ENCODE measurements at regions not wholly inside any gene's neighbourhood (a gene's known extent, or its start where the extent isn't known, plus 50 kb on each side); places are given as distances from the start of the nearest gene placed in this dataset.
A peak's percentile ranks its signal among the peaks of the same experiment; 100 is the strongest.

- no peak for DNase-seq (ENCODE audit: low read depth in 2 of 2)
These were observed 50.6 kb upstream of the IL6 start for GRCh38 chr7:22676385-22676784.

DNA sequence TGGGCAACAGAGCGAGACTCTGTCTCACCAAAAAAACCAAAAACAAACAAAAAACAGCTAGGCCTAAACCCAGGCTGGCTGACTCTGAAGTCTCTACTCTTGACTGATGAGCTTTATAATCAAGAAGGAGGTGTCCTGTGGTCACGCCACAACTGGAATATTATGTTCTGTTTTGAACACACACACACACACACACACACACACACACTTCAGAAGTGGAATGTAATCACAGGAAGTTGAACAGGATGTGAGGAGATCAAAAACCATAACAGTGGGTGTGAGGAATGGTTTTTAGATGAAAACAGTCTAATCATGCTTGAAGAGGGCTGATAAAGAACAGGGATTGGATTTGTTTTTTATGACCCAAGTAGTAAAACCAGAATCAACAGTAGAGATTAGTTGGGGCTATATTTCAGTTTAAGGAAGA, 51.1 kb upstream of the IL6 start:
- DNase-seq (ENCODE audit: low read depth in 2 of 2), result no peak

DNA sequence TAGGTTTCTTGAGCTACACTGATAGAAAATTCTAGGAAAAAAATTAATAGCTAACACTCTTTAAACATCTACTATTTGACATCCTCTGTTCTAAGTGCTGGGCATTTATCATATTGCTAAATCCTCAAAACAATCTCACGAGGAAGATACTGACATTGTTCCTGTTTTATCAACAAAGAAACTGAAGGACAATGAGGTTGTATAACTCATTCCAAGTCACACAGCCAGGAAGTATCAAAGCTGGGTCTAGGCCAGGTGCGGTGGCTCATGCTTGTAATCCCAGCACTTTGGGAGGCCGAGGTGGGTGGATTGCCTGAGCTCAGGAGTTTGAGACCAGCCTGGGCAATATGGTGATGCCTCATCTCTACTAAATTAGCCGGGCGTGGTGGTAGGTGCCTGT, 51.6 kb upstream of the IL6 start:
- no peak for DNase-seq (ENCODE audit: low read depth in 2 of 2)

DNA sequence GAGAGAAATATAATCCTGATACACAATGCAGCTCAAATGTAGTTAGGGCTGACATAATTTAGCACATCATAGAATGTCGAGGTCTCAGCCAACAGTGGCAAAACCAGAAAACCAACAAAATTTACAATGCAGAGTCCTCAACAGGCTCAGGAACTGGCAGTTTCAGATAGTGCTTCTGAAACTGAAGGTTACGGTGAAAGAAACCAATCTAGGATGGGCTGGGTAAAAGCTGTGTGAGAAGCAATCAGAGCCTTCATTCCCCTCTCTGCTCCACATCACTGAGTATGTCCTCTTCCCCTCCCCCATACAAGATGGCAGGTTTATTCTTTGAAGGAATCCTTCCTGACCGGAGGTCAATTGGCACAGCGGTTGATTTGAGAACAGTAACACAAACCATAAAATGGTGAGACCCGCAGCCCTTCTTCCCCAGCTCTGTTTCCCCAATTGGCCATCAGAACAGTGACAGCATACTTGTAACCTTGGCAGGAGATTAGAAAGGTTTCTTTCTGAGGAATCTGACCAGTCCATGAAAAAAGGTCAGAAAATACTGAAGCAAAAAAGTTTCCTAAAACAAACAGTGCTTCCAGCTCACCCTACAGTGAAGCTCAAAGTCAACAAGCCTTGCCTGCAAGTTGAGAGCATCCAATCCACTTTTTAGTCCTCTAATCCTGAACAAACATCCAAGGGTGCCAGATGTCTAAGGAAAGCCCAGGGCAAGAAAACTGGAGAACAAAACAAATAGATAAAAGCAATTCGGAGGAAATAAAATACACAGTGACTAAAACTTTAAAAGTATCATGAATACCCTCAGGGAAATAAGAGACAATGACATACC, 53.9 kb upstream of the IL6 start:
- no peak for DNase-seq (ENCODE audit: low read depth in 2 of 2)

GRCh38 chr7:22671177-22671879, 55.7 kb upstream of the IL6 start:
- DNase-seq (ENCODE audit: low read depth in 2 of 2), result no peak

DNA sequence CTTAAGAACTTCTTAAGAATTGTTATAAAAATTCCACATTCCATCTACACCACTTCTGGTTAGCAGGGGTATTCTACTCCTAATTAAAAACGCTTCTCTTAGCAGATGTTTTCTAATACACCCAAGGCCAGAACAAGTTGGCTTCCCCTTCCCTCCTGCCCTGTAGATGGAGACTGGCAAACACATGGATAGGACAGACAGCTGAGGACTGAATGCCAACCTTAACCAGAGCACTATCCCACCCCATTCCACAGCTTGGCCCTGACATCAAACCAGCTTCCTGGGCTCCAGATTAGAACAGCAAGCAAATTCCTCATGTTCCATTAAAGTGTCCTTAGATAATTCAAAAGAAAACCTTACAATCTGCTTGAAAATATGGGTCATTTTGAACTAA, 56.6 kb upstream of the IL6 start:
- DNase-seq (ENCODE audit: low read depth in 2 of 2), result no peak

DNA sequence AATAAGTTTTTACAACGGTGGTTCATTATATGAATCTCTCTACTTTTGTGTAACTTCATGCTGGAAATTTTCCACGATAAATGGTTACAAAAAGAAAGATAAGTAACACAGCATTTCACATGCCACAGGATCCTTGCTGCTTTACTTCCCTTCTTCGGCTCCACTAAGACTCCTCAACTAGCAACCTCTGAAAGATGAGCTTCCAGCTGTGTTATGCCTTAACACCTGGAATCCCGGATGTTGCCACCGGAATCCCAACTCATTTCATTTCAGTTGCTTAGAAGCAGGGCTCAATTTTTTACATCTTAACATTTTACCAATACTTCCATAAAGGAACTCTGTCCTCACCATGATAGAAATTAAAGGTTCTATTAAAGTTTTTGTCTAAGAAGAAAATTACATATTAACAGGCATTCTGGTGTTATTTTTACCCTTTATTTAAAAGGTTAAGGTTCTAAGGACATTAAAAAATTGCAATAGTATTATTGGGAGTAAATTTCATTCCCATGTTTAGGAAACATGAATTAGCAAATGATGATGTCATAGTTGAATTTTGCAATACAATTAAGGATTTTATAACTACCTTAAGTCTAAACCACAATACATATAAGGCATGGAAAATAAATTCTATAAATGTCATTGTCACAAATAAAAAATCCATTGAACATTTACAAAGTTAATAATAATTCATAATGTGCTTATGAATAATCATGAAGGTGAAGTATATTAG, 57.1 kb upstream of the IL6 start:
- DNase-seq (ENCODE audit: low read depth in 2 of 2), result no peak

- no peak for DNase-seq (ENCODE audit: low read depth in 2 of 2)
These were observed 58.0 kb upstream of the IL6 start for GRCh38 chr7:22668971-22669401.

DNA sequence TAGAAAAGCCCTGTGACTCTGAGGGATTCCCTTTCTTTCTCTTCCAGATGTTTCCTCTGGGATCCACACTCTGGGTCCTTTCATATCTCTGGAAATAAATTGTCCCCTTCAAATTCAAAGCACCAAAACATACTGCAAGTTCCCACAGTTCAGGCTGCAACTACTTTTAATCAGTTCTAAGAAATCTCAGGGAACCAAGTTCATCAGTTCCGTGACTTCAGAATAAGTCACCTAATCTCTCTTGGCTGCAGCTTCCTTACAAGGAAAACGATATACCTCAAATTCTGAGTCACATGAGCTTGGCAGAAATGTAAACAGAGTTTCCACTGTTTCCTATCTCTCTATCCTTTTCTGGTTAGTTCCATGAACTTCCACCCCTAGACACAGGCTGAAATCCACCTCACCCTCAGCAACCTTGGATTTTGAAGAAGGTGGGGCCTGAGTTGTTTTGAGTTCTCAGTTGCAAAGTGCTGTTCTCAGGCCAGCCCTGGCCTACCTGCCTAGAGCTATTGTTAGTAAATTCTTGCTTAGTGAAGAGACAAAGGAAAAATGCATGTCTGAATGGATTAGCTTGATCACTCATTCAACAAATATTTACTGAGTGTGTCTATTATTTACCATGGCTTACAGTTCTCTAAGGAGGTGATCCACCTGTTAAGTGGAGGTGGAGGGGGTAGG, 59.3 kb upstream of the IL6 start:
- no peak for DNase-seq (ENCODE audit: low read depth in 2 of 2)

- DNase-seq (ENCODE audit: low read depth in 2 of 2), result no peak
These were observed 59.8 kb upstream of the IL6 start for GRCh38 chr7:22667187-22667561.

GRCh38 chr7:22666732-22667131, 60.3 kb upstream of the IL6 start:
- DNase-seq (ENCODE audit: low read depth in 2 of 2), result no peak

- no peak for DNase-seq (ENCODE audit: low read depth in 2 of 2)
These were observed 61.1 kb upstream of the IL6 start for GRCh38 chr7:22665923-22666322.

DNA sequence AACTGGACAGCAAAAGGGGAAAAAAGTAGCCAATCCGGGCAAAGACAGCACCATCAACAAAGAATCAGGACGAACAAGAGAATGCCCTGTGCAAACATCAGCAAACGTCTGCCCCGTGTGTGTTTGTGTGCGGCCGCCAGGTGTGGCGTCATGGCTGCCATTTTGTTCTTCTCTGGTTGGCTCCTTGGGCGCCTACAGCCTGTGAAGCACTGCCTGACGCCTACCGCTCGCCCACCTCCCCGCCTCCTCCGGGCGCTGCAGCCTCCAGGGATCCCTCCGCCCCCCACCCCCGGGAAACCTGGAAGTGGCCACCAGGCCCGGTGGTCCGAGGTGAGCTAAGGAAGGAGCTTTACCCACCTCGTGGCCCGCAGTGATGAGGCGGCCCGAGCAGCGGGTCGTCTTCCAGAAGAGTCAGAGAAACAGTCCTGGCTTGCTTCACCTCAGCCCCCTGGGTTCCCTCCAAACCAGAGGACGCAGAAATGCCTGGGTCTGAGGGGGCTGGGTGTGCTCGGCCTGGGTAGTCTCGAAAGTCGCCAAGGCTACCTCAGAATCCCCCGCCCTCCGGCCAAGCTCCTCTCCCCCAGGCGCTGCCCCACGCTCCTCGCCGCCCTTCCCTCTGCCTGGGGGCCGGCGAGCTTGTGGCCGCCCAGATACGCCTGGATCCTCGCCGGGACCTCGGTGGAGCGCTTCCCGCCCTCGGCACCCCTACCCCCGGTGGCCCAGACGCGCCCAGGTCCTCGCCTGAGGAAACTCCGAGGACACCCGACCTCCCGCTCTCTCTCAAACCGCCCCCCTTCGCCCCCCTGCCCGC, 61.8 kb upstream of the IL6 start:
- no peak for DNase-seq (ENCODE audit: low read depth in 2 of 2)

- DNase-seq (ENCODE audit: low read depth in 2 of 2), result no peak
These were observed 63.3 kb upstream of the IL6 start for GRCh38 chr7:22663721-22664120.

- peak; percentile 58 to 64 for DNase-seq (ENCODE audit: low read depth in 2 of 2)
These were observed 63.7 kb upstream of the IL6 start for GRCh38 chr7:22663357-22663718.

- no peak for DNase-seq (ENCODE audit: low read depth in 2 of 2)
These were observed 64.2 kb upstream of the IL6 start for GRCh38 chr7:22662556-22663356.

DNA sequence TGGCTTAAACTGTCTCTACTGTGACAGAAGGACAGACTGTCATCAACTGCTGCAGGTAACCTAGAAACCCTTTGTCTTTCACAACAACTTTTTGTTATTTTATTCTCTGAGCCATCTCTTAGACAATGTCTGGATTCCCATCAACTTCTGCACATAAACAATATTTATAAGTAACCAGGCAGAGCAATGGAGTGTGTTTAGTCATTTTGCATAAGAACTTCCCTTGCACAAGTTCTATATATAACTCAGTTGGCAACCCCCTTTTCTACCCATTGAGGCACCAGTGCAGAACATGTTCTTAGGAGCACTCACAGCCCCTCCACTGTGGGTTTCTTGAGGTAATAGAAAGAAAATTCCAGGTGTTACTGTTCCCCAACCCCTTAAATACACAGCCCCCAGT, 65.0 kb upstream of the IL6 start:
- no peak for DNase-seq (ENCODE audit: low read depth in 2 of 2)

- DNase-seq (ENCODE audit: low read depth in 2 of 2), result no peak
These were observed 66.3 kb upstream of the IL6 start for GRCh38 chr7:22660732-22661131.

DNA sequence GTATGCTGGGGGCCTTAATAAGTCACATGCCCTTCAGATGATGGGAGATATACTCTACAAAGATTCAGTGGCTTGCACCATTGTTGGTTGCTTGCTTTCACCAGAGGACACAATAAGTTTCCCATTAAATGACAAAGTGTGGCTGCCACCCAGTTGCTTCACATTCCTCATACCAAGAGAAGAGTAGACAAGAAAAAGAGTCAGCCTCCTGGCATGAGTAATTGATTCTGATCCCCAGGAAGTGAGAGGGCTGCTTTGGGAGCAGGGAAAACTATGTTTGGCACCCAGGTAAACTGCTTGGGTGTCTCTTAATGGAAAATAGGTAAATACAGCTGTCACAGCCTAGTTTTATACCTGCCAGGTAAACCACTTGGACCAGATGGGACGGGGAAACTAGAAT, 66.7 kb upstream of the IL6 start:
- no peak for DNase-seq (ENCODE audit: low read depth in 2 of 2)

- DNase-seq (ENCODE audit: low read depth in 2 of 2), result no peak
These were observed 67.3 kb upstream of the IL6 start for GRCh38 chr7:22659741-22660140.

DNA sequence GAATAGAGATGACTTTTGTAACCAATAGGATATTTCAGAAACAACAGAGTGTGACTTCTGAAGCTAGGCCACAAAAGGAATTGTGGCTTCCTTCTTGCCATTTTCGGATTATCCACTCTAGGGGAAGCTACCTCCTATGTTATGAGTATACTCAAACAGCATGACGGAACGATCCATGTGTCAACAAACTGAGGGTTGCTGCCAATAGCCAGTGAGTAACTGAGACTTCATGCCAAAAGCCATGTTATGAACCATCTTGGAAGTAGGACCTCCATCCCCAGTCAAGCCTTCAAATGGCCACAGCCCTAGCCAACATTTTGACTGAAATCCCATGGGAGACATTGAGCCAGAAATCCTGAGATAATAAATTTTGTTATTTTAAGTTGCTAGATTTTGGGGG, 69.0 kb upstream of the IL6 start:
- DNase-seq (ENCODE audit: low read depth in 2 of 2), result no peak
